ENCODE measurements at regions not wholly inside any gene's neighbourhood (a gene's known extent, or its start where the extent isn't known, plus 50 kb on each side); places are given as distances from the start of the nearest gene placed in this dataset.

DNA sequence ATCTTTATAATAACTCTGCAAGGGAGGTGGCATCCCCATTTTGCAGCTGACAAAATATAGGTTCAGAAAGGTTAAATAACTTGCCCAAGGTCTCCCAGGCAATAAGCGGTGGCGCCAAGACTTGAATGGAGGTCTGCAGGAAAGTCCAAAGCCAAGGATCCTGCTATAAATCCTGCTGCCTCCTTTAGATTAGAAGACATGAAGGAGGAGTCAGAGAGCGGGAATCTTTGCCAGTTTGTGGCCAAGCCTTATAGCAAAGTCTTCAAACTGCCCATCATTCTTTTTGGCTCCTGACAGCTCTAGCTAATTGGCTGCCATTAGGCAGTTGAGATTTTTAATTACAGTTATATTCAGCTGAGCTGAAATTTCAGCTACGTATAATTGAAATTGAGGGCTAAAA is 114.3 kb downstream of the C1D start:
- TF ChIP-seq, protein P1, sequence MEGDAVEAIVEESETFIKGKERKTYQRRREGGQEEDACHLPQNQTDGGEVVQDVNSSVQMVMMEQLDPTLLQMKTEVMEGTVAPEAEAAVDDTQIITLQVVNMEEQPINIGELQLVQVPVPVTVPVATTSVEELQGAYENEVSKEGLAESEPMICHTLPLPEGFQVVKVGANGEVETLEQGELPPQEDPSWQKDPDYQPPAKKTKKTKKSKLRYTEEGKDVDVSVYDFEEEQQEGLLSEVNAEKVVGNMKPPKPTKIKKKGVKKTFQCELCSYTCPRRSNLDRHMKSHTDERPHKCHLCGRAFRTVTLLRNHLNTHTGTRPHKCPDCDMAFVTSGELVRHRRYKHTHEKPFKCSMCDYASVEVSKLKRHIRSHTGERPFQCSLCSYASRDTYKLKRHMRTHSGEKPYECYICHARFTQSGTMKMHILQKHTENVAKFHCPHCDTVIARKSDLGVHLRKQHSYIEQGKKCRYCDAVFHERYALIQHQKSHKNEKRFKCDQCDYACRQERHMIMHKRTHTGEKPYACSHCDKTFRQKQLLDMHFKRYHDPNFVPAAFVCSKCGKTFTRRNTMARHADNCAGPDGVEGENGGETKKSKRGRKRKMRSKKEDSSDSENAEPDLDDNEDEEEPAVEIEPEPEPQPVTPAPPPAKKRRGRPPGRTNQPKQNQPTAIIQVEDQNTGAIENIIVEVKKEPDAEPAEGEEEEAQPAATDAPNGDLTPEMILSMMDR (IDR thresholded peaks at IDR 0.05; ENCODE audit: control insufficient read depth, extremely low read depth, insufficient read depth): no peak

DNA sequence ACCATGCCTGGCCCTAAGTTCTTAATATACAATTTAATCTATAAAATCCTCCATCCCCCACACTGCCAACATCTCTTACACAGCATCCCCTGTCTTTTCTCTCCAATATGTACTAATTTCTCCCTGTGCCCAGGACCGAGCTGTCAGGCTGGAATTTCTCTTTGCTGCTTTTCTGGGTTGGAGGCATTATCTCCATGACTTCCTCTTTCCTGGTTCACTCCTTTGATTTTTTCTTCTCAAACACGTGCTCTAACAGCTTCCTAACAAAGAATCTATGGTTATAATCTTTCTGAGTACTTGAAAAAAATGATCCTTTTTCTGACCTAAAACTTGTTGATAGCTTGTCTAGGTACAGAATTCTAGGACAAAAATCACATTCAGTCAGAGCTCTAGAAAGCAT is 112.8 kb downstream of the C1D start:
- no peak overlapping the region for H3K4me3 ChIP-seq (ENCODE audit: low read depth, low read length)
- no peak for DNase-seq (ENCODE audit: low read depth)
- TF ChIP-seq, protein P1 (IDR thresholded peaks at IDR 0.05; ENCODE audit: control insufficient read depth, extremely low read depth, insufficient read depth): no peak

More for the DNA sequence above, 114.3 kb downstream of the C1D start:
- H3K4me3 ChIP-seq (ENCODE audit: low read depth, low read length): no peak overlapping the region
- no peak for DNase-seq (ENCODE audit: low read depth)

DNA sequence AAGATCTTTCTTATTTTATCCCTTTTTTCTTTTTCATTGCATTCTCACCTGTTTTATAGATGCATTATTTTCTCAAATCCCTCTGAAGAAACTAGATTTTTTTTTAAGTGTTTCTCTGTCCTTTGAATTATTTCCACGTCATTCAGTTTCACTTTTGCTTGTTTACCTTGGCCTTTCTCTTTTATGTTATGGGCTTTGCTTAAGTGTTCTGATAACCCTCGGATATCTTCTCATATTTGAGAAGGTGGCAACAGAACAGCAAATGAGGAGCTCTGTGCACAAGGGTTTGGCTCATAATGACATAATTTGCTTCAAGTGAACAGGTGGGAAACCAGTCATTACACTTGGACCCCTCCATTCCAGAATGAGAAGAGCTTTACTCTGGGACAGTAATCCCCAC is 111.9 kb downstream of the C1D start:
- DNase-seq (ENCODE audit: low read depth): no peak
- no peak overlapping the region for H3K4me3 ChIP-seq (ENCODE audit: low read depth, low read length)
- TF ChIP-seq, protein P1 (IDR thresholded peaks at IDR 0.05; ENCODE audit: control insufficient read depth, extremely low read depth, insufficient read depth): no peak

DNA sequence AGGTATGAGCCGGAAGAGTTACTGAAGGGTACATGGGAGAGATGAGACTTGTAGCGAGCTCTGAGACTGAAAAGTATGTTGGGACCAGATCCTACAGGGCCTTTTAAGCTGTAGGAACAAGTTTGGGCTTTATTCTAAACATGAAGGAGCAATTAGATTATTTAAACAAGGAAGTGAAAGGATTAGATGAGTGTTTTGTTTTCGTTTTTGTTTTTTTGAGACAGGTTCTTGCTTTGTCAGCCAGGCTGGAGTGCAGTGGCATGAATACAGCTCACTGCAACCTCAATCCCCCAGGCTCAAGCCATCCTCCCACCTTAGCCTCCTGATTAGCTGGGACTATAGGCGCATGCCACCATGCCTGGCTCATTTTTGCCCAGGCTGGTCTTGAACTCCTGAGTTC is 110.7 kb downstream of the C1D start:
- DNase-seq (ENCODE audit: low read depth): no peak
- TF ChIP-seq, protein P1 (IDR thresholded peaks at IDR 0.05; ENCODE audit: control insufficient read depth, extremely low read depth, insufficient read depth): no peak
- no peak overlapping the region for H3K4me3 ChIP-seq (ENCODE audit: low read depth, low read length)

DNA sequence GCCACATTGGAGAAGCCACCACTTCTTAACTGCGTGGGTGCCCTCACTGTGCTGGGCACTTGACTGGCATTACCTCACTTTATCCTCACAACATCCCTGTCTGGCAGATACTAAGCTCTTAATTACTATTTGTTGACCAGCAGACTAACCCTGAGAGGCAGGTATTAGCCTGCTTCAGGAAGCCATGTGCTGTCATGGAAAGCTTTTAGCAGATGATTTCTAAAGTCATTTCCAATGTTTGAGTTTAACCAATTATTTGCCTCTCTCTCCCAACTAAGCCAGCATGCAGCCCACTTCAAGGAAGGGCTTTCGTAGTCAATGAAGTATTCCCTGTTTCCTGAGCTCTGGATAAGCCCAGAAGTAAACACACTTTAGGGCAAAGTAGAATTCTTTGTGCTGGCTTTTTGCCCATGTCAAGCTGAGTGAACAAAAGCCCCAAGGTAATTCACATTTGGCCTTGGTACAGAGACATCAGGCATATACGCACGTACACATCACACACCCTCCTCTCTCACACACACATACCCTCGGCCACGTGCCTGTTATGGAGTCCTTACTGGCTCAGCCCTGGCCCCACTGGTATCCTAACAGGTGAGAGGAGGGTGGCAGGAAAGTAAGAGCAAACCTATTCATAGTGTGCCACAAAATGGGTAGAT is 108.6 kb downstream of the C1D start:
- no peak overlapping the region for H3K4me3 ChIP-seq (ENCODE audit: low read depth, low read length)
- TF ChIP-seq, protein P1 (IDR thresholded peaks at IDR 0.05; ENCODE audit: control insufficient read depth, extremely low read depth, insufficient read depth): no peak
- DNase-seq (ENCODE audit: low read depth): peak; percentile 32

DNA sequence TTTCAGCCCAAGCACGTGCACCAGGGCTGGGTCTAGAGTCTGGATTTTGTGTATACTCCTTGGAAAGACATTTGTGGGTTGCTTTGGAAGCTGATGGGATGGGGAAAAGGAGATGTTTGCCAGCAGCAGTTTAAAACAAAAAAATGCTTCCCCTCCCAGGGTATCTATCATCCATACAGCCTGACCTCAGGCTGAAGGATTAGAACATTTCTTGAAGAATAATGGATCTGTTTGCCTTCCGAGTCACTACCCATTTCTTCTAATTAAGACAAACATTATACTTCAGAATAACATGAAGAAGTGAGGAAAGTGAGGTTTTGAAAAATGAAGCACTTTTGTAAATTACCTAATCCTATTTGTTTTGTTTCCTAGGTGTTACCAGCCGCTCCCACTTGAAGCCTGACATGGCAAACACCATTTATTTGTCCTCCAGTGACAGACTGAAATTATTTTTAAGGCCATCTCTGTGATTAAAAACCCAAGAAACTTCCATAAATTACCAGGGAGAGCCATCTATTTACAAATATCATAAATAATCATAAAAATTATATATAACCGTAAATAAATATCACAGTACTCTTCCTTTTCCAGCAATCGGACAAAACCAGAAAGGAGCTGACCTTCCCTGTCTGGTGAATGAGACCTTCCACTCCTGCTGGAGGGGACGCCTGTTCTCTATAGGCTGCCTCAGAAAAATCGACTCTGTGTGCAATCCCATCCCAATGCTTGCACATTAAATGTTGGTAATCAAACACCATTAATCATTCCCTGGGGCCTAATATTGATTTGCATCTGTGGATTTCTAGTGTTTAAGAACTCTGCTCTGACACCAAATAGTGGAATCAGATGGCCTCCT is 106.8 kb downstream of the C1D start:
- TF ChIP-seq, protein P1 (IDR thresholded peaks at IDR 0.05; ENCODE audit: control insufficient read depth, extremely low read depth, insufficient read depth): no peak
- DNase-seq (ENCODE audit: low read depth): no peak
- H3K4me3 ChIP-seq (ENCODE audit: low read depth, low read length): no peak overlapping the region
